ENCODE measurements at regions not wholly inside any gene's neighbourhood (a gene's known extent, or its start where the extent isn't known, plus 50 kb on each side); places are given as distances from the start of the nearest gene placed in this dataset.
"Not testable (repeated sequence)": the region's sequence is repeated elsewhere in the genome, so short reads cannot be mapped to it uniquely, and the experiment has no call there.

- no peak for DNase-seq
Observed at GRCh38 chr1:200496937-200497336, 87.1 kb upstream of the ZNF281 start.

GRCh38 chr1:200495901-200496300, 86.1 kb upstream of the ZNF281 start:
- DNase-seq, result no peak

- DNase-seq, result no peak
Observed at GRCh38 chr1:200493344-200493743, 83.5 kb upstream of the ZNF281 start.

GRCh38 chr1:200491103-200491502, 81.3 kb upstream of the ZNF281 start:
- no peak for DNase-seq

GRCh38 chr1:200490183-200490582, 80.3 kb upstream of the ZNF281 start:
- DNase-seq, result no peak

GRCh38 chr1:200488375-200489165, 78.7 kb upstream of the ZNF281 start:
- peak; percentile 84 for DNase-seq

GRCh38 chr1:200487650-200488049, 77.8 kb upstream of the ZNF281 start:
- DNase-seq, result no peak

- DNase-seq, result no peak
Observed at GRCh38 chr1:200486634-200487033, 76.8 kb upstream of the ZNF281 start.

GRCh38 chr1:200484438-200484946, 74.7 kb upstream of the ZNF281 start:
- DNase-seq, result not testable (repeated sequence)

- no peak for DNase-seq
Observed at GRCh38 chr1:200483491-200484143, 73.8 kb upstream of the ZNF281 start.

GRCh38 chr1:200480964-200481363, 71.1 kb upstream of the ZNF281 start:
- DNase-seq, result no peak

GRCh38 chr1:200479816-200480215, 70.0 kb upstream of the ZNF281 start:
- DNase-seq, result no peak

GRCh38 chr1:200478945-200479558, 69.2 kb upstream of the ZNF281 start:
- no peak for DNase-seq

GRCh38 chr1:200478239-200478623, 68.4 kb upstream of the ZNF281 start:
- no peak for DNase-seq

GRCh38 chr1:200474633-200475032, 64.8 kb upstream of the ZNF281 start:
- no peak for DNase-seq

GRCh38 chr1:200473698-200474371, 64.0 kb upstream of the ZNF281 start:
- no peak for DNase-seq

- DNase-seq, result no peak
Observed at GRCh38 chr1:200471739-200472138, 61.9 kb upstream of the ZNF281 start.

GRCh38 chr1:200468264-200469001, 58.6 kb upstream of the ZNF281 start:
- no peak for DNase-seq

GRCh38 chr1:200464784-200465400, 55.1 kb upstream of the ZNF281 start:
- no peak for DNase-seq

Data from NCI-H2107 (cell line).